Testis (tissue), 2 donors: ENCODE measurements at regions not wholly inside any gene's neighbourhood (a gene's known extent, or its start where the extent isn't known, plus 50 kb on each side); places are given as distances from the start of the nearest gene placed in this dataset.

Experiments
- DNase-seq: peaks from one replicate; pipeline ENCODE4 v3.0.0-alpha.2; 2019
- H3K27ac ChIP-seq, 2 donors: fragments of 200-600 bp; sonication (generic); one replicate each; pipeline ENCODE4 v1.5.1; 2019
- H3K27me3 ChIP-seq: fragments of 200-600 bp; sonication (generic); one replicate; pipeline ENCODE4 v1.5.1; 2019
- H3K36me3 ChIP-seq: fragments of 200-600 bp; sonication (generic); one replicate; pipeline ENCODE4 v1.5.1; 2017; ENCODE audit warnings: low read depth; ENCODE audit errors: missing control alignments
- H3K4me1 ChIP-seq: fragments of 200-600 bp; sonication (generic); one replicate; pipeline ENCODE4 v1.5.1; 2019
- H3K4me3 ChIP-seq, 2 donors: fragments of 200-600 bp; sonication (generic); one replicate each; pipeline ENCODE4 v1.5.1; 2017 to 2019
- H3K9me3 ChIP-seq: fragments of 200-600 bp; sonication (generic); one replicate; pipeline ENCODE4 v1.5.1; 2017
- CTCF ChIP-seq, 3 experiments: fragments of 450-650 bp in 2 of 3; fragments of 200-600 bp in 1 of 3; sonication (generic) in 1 of 3; IDR thresholded peaks; one replicate each; pipeline ENCODE4 v1.5.1; 2016 to 2019; ENCODE audit warnings: antibody characterized with exemption in 3 of 3, mild to moderate bottlenecking in 2 of 3, moderate library complexity in 1 of 3
- POLR2A ChIP-seq: fragments of 450-650 bp; IDR thresholded peaks from one replicate; pipeline ENCODE4 v1.6.1; 2017; ENCODE audit warnings: antibody characterized with exemption, mild to moderate bottlenecking, moderate library complexity
- WGBS, 2 donors: methylation state at CpG; one replicate each; pipeline ENCODE4 v1.1.5; 2018; 5-methylcytosine and 5-hydroxymethylcytosine counted together
- intact Hi-C: fragments of 100-400 bp; cut with DNase I; formaldehyde crosslinking; loops from one replicate; pipeline ENCODE4 v1.15.1; 2023; ENCODE audit warnings: low total_unique reads

- WGBS, 2 donors, result 96 to 100% methylated on average over 1 of the region's 1 CpG
- intact Hi-C loops, result no loop called here
- no peak for TF ChIP-seq POLR2A
- TF ChIP-seq CTCF (IDR thresholded peaks at IDR 0.05), result no peak
These were observed 195.2 kb upstream of the CAMK1G start for GRCh38 chr1:209388358-209388757.

GRCh38 chr1:209389258-209389657 is 194.3 kb upstream of the CAMK1G start:
- Histone ChIP-seq H3K9me3 (no peaks in the 10 kb centered on the region), H3K27ac (no peak overlapping the region), H3K27me3 (no peaks in the 10 kb centered on the region), H3K4me3 (no peak overlapping the region), H3K36me3 (no peaks in the 10 kb centered on the region), H3K4me1 (no peaks in the 10 kb centered on the region)
- intact Hi-C loops, result no loop called here
- TF ChIP-seq CTCF (IDR thresholded peaks at IDR 0.05), result no peak
- no peak for TF ChIP-seq POLR2A
- 61 to 82% methylated on average over 1 of the region's 1 CpG for WGBS, 2 donors
- DNase-seq, result no peak

More at GRCh38 chr1:209388358-209388757, 195.2 kb upstream of the CAMK1G start:
- Histone ChIP-seq H3K4me3 (no peak overlapping the region), H3K27me3 (no peaks in the 10 kb centered on the region), H3K9me3 (no peaks in the 10 kb centered on the region), H3K36me3 (no peaks in the 10 kb centered on the region), H3K27ac (no peak overlapping the region), H3K4me1 (no peaks in the 10 kb centered on the region)
- DNase-seq, result no peak

GRCh38 chr1:209389975-209390374 is 193.5 kb upstream of the CAMK1G start:
- no peaks in the 10 kb centered on the region for H3K36me3 ChIP-seq
- no peak overlapping the region for H3K27ac ChIP-seq
- TF ChIP-seq CTCF (IDR thresholded peaks at IDR 0.05) (no peak), POLR2A (no peak)
- no peak for DNase-seq
- 46 to 59% methylated on average over 1 of the region's 1 CpG for WGBS, 2 donors
- no peak overlapping the region for H3K4me3 ChIP-seq
- intact Hi-C loops, result no loop called here
- H3K4me1 ChIP-seq, result no peaks in the 10 kb centered on the region
- no peaks in the 10 kb centered on the region for H3K27me3 ChIP-seq
- H3K9me3 ChIP-seq, result no peaks in the 10 kb centered on the region

- no peak for TF ChIP-seq POLR2A
- no peak for TF ChIP-seq CTCF (IDR thresholded peaks at IDR 0.05)
- Histone ChIP-seq H3K27ac (no peak overlapping the region), H3K36me3 (no peaks in the 10 kb centered on the region), H3K4me3 (no peak overlapping the region), H3K9me3 (no peaks in the 10 kb centered on the region), H3K27me3 (no peaks in the 10 kb centered on the region), H3K4me1 (no peaks in the 10 kb centered on the region)
- intact Hi-C loops, result no loop called here
- 83 to 95% methylated on average over 1 of the region's 1 CpG for WGBS, 2 donors
- no peak for DNase-seq
These were observed 192.8 kb upstream of the CAMK1G start for GRCh38 chr1:209390764-209391163.

GRCh38 chr1:209391792-209392191 is 191.7 kb upstream of the CAMK1G start:
- no peak for DNase-seq
- H3K27me3 ChIP-seq, result no peaks in the 10 kb centered on the region
- no peaks in the 10 kb centered on the region for H3K9me3 ChIP-seq
- no peak overlapping the region for H3K4me3 ChIP-seq
- H3K4me1 ChIP-seq, result no peaks in the 10 kb centered on the region
- TF ChIP-seq POLR2A (no peak), CTCF (IDR thresholded peaks at IDR 0.05) (no peak)
- H3K27ac ChIP-seq, result no peak overlapping the region
- intact Hi-C loops, result no loop called here
- H3K36me3 ChIP-seq, result no peaks in the 10 kb centered on the region
- WGBS, 2 donors, result 71 to 77% methylated on average over 2 of the region's 2 CpGs
